RPMI8226 (cell line): ENCODE measurements at regions not wholly inside any gene's neighbourhood (a gene's known extent, or its start where the extent isn't known, plus 50 kb on each side); places are given as distances from the start of the nearest gene placed in this dataset.
"Not testable (repeated sequence)": the region's sequence is repeated elsewhere in the genome, so short reads cannot be mapped to it uniquely, and the experiment has no call there.

Experiments used
- DNase-seq: peaks from one replicate; pipeline ENCODE4 v3.0.0-alpha.2; 2015

GRCh38 chr3:177340243-177340830, 143.1 kb upstream of the TBL1XR1 start:
- no peak for DNase-seq

- DNase-seq = no peak
Observed at GRCh38 chr3:177341736-177342419, 144.6 kb upstream of the TBL1XR1 start.

- no peak for DNase-seq
Observed at GRCh38 chr3:177343122-177343625, 145.9 kb upstream of the TBL1XR1 start.

DNA sequence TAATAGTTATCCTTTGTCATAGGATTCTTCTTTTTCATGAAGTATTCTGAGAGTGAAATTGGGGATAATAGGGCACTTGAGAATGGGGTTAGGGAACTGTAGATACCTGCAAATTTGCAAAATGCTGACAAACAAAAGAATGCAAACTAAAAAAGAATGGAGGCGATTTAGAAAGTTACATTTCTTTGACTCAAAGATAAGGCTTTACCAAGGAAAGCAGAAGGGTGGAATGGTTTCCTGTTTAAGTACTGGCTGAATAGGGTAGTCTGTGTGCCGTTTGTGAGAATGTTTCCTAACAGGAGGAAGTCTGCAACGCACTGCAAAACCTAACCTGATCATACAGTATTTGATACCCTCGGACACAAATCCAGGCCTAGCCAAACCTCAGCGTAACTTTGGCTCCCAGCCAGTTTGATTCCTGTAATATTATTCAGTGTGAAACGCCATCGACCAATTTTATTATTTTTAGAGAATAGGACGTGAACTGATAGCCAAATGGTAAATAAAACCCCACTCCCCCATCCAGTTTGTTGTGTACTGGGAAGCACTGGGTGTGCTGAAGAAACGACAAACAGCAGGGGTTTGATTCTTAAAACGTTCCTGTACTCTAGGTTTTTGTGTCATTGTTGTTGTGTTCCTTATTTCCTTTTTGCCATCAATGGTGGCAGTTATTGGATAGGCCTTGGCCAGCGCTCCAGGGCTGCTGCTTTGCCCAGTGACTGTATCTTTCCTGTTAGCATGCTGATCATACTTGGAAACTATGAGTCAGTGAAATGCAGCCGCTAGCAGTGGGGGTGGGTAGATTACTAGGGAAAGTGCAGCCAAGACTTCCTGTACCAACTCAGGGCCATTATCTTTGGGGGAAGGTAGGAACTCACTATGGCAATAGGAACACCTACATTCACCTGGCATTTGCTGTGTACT, 148.0 kb upstream of the TBL1XR1 start:
- peak; percentile 66 for DNase-seq

DNA sequence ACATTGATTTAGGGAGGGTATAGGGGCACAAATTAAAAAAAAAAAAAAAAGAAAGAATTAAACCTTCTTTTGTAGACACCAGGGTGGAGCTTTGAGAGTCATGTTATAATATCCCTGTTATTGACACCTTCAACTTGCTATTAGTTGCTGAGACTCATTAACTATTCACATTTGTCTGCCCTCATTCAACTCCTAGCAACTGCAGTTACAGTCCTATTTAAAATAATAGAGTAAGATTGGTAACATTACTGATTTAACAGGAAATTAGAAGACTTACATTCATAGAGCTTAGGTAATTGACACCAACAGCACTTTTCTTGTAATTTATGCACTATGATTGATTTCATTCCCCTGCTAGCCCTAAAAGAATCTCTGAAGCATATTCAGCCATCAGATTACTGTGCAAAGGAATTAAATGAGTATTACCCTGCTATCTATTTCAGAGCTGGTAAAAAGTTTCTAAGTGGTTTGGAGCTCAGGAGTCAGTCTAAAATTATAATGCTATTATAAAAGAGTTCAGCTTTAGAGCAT, 148.8 kb upstream of the TBL1XR1 start:
- DNase-seq = no peak

DNA sequence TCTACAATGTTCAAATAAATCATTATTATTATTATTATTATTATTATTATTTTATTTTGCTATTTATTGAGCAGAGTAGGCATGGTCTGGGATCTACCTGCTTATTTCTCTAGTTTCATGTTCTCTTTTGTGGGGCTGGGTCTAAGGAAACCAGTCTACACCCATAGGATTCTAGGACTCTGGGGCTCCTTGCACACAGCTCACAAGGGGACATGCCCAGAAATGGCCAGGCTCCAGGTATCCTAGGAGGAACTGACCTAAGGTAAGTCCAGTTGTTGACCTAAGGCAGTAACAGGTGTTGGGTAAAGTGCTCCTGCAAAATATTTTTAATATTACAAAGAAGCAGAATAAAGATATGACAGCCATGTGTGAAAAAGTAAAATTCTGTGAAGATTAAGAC, 149.6 kb upstream of the TBL1XR1 start:
- no peak for DNase-seq

DNA sequence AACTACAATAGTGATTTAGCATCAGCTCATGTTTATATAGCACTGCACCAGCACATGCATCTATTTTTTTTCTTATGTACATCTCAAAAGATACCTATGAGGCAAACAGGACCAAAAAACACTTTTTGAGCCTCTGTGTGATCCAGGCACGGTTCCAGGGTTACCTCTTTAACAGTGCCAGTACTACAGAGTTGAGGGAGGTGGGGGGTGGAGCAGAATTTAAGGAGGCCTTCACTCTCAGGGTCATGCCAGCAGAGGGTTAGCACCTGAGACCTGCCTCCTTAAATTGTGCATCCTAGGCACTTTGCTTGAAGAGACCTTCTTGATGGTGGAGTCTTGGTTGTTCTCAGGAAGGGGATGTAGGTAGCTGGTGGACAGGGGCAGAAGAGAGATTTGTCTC, 150.3 kb upstream of the TBL1XR1 start:
- DNase-seq = no peak

- DNase-seq = no peak
Observed at GRCh38 chr3:177348974-177349373, 151.7 kb upstream of the TBL1XR1 start.

DNA sequence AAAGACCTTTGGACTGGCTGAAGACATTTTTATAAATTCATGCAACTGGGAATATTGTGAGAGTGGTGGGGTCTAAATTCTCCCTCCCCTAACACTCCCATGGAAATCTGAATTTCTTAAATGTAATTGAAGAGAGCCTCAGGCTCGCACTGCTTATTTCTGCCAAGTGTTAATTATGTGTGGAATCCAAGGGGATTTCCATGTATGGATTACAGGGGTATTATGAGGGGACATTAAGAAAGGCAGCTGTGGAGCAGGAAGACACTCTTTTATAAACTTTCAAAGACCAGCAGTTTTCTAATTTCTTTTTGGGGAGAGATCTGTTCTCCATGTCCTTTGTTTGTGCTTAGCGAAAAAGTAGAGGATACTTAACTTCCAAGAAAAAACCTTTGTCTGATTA, 152.1 kb upstream of the TBL1XR1 start:
- DNase-seq = no peak

GRCh38 chr3:177350121-177350520, 152.8 kb upstream of the TBL1XR1 start:
- DNase-seq = no peak

DNA sequence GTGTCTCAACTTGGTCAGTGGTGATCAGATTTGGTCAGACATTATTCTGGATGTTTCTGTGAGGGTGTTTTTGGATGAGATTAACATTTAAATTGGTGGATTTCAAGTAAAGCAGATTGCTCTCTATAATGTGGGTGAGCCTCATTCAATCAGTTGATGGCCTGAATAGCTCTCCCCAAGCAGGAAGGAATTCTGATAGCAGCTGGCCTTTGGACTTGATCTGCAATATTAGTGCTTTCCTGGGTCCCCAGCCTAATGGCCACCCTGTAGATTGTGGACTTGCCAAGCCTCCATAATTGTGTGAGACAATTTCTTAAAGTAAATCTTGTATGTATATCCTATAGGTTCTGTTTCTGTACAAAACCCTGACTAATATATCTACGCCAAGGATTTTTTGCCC, 153.9 kb upstream of the TBL1XR1 start:
- no peak for DNase-seq

DNA sequence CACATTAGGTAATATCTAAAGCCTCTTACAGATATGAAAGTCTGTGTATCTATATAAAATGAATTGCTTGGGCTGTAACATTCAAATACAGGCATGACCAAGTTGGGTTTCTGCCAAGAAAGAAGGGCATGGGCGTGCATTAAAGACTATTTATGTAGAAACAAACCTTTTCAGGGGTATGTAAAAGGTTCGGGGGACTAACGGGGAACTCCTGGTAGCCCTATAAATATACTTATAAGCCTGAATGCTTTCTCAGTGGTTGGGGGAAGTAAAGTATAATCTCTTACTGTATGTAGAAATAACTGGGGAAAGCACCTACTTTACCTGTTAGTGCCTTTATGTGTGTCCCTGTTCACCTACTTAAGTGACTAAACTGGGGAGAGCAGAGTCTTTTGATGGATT, 154.5 kb upstream of the TBL1XR1 start:
- no peak for DNase-seq

- no peak for DNase-seq
Observed at GRCh38 chr3:177352424-177352823, 155.1 kb upstream of the TBL1XR1 start.

GRCh38 chr3:177353140-177353539, 155.9 kb upstream of the TBL1XR1 start:
- DNase-seq = no peak

GRCh38 chr3:177353879-177354278, 156.6 kb upstream of the TBL1XR1 start:
- not testable (repeated sequence) for DNase-seq

DNA sequence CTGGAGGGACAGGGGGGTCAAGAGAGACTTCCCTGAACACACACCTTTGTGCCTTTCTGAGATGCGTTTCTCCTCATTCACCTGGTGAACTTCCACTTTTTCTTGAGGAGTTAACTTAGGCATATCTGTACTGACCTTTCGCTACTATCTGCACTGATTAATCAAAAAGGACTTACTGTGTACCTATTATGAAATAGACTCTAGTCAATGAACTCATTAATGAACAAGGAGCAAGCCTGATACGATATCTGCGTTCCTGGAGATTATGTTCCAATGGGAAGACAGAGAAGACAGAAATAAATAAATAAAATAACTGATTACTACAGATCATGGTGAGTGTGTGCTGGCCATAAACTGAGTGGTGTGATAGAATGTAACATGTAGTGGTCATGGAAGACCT, 157.2 kb upstream of the TBL1XR1 start:
- no peak for DNase-seq

DNA sequence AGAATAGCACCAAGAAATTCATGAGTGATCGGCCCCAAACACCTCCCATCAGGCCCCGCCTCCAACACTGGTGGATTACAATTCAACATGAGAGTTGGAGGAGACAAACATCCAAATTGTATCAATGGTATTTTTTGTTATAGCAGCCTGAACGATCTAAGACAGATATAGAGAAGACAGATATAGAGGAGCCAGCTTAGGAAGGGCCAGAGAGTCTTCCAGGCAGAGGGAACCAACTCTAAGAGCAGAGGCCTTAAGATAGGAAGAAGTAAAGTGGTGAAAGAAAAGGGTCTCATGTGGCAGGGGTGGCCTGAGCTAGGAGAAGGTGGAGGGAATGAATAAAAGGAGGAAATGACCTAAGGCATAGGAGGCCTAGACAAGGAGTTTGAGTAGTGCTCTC, 158.8 kb upstream of the TBL1XR1 start:
- no peak for DNase-seq

DNA sequence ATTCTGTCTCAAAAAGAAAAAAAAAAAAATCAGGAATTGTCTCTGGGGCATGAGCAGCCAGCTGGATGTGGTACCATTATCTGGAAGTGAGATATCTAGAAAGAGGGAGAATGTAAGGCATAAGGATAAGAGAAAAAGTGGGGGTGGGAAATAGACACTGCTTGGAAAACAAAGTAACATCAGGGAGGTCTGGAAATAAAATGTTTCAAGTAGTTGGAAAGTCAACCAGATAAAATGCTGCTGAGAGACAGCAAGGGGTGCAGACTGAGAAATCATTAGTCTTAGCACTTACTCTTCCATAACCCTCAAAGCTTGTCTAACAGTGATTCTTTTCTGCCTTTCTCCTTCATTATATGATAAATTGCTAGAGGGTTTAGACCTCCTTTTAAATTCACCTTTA, 159.7 kb upstream of the TBL1XR1 start:
- no peak for DNase-seq

- DNase-seq = peak; percentile 84
Observed at GRCh38 chr3:177357352-177358090, 160.2 kb upstream of the TBL1XR1 start.

DNA sequence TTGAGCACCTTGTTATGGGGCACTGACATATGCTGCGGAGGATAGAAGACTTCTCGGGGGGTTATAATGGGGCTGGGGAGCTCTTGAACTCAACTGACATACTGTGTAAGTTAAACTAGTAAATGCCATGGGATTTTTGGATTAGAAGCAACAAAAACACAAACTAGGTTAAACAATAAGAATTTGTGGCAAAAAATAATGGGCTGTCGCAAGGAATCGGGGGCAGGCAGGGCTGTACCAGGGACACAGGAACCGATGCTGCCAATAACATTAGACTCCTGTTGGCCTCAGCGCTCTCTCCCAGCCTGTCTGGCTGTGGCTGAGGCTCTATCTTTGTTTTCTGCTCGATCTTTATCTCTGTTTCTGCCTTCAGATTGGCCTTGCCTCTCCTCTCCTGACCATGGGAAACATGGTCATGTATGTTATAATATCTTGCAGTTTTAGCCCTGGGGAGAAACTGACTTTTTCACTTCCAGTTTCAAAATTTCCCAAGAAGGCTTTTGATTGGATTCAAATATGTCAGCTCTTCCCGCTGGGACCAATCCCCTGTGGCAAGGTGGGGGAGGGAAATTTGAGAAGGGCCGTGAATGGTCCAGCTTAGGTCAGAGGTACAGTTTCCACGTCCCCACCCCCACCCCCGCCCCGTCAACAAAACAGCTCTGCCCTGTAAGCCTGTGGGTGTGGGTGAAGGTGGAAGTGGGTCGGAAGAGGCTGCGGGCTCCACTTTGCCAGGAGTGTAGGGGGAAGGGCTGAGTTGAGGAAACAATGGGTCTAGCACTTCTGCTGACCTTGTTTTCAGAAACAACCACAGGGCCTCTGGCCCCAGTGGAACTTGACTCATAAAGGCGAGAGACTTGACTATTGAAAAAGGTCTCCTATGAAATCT, 161.1 kb upstream of the TBL1XR1 start:
- DNase-seq = peak; percentile 99

- peak; percentile 93 for DNase-seq
Observed at GRCh38 chr3:177358977-177359592, 161.8 kb upstream of the TBL1XR1 start.
